HUDEP-2 (cell line): ENCODE measurements at regions not wholly inside any gene's neighbourhood (a gene's known extent, or its start where the extent isn't known, plus 50 kb on each side); places are given as distances from the start of the nearest gene placed in this dataset.
A peak's percentile ranks its signal among the peaks of the same experiment; 100 is the strongest.
"Not testable (repeated sequence)": the region's sequence is repeated elsewhere in the genome, so short reads cannot be mapped to it uniquely, and the experiment has no call there.

Source experiments
- DNase-seq, 76 experiments: peaks; one replicate each; lab custom pipeline; 2025; ENCODE audit not compliant: unreplicated experiment in 76 of 76; lab: John Stamatoyannopoulos, UW

GRCh38 chr5:53160895-53161294 is 51.3 kb upstream of the MOCS2 start:
- no peak for DNase-seq

GRCh38 chr5:53161876-53162275 is 52.3 kb upstream of the MOCS2 start:
- no peak for DNase-seq

GRCh38 chr5:53164478-53165165 is 55.1 kb upstream of the MOCS2 start:
- DNase-seq: no peak

- DNase-seq: no peak
Observed at GRCh38 chr5:53165431-53166182, 56.0 kb upstream of the MOCS2 start.

- DNase-seq: no peak
Observed at GRCh38 chr5:53166183-53166495, 56.6 kb upstream of the MOCS2 start.

- no peak for DNase-seq
Observed at GRCh38 chr5:53167836-53168235, 58.3 kb upstream of the MOCS2 start.

GRCh38 chr5:53169933-53170332 is 60.4 kb upstream of the MOCS2 start:
- DNase-seq: no peak

GRCh38 chr5:53170746-53171349 is 61.3 kb upstream of the MOCS2 start:
- peak in 11 of 76 experiments; percentile 0 to 11 (median 4) for DNase-seq

GRCh38 chr5:53172073-53172472 is 62.5 kb upstream of the MOCS2 start:
- not testable (repeated sequence) for DNase-seq

- DNase-seq: no peak
Observed at GRCh38 chr5:53172630-53173029, 63.1 kb upstream of the MOCS2 start.

- DNase-seq: no peak
Observed at GRCh38 chr5:53173083-53173482, 63.5 kb upstream of the MOCS2 start.

- no peak for DNase-seq
Observed at GRCh38 chr5:53178830-53179229, 69.3 kb upstream of the MOCS2 start.

- DNase-seq: no peak
Observed at GRCh38 chr5:53179691-53180090, 70.1 kb upstream of the MOCS2 start.

- DNase-seq: no peak
Observed at GRCh38 chr5:53180538-53180937, 71.0 kb upstream of the MOCS2 start.

GRCh38 chr5:53180991-53181390 is 71.4 kb upstream of the MOCS2 start:
- DNase-seq: no peak

- DNase-seq: no peak
Observed at GRCh38 chr5:53183880-53184279, 74.3 kb upstream of the MOCS2 start.

GRCh38 chr5:53191548-53192165 is 82.1 kb upstream of the MOCS2 start:
- DNase-seq: no peak

- DNase-seq: no peak
Observed at GRCh38 chr5:53194086-53194485, 84.5 kb upstream of the MOCS2 start.

- no peak for DNase-seq
Observed at GRCh38 chr5:53199882-53200281, 90.3 kb upstream of the MOCS2 start.

- DNase-seq: no peak
Observed at GRCh38 chr5:53200306-53200705, 90.7 kb upstream of the MOCS2 start.

GRCh38 chr5:53201746-53202145 is 92.2 kb upstream of the MOCS2 start:
- peak in 13 of 76 experiments; percentile 0 to 21 (median 2) for DNase-seq

GRCh38 chr5:53206562-53206961 is 97.0 kb upstream of the MOCS2 start:
- no peak for DNase-seq
